K562 (cell line): ENCODE measurements at regions not wholly inside any gene's neighbourhood (a gene's known extent, or its start where the extent isn't known, plus 50 kb on each side); places are given as distances from the start of the nearest gene placed in this dataset.

ENCODE experiments used
- ATAC-seq: fragments of 200-7000 bp; cut with Tn5 transposase; 3 replicates; pipeline ENCODE4 v1.9.1; 2020; ENCODE audit warnings: moderate library complexity
- BruUV-seq: library from RNA; stranded (reverse); fragments of 400-500 nt; replicated peaks from 2 replicates; lab custom pipeline; 2021; lab: Mats Ljungman, UMichigan
- CTCF ChIA-PET: fragments of 300-600 bp; formaldehyde crosslinking; extraction: SDS; loops from one replicate; lab custom pipeline; 2021; ENCODE audit warnings: low intra/inter-chr PET ratio; lab: Yijun Ruan, JAX
- POLR2A ChIA-PET: fragments of 300-600, 350-650 bp; sonication (Branson Sonifier 250); formaldehyde crosslinking; extraction: SDS; loops from one replicate; lab custom pipeline; 2021; ENCODE audit warnings: antibody characterized with exemption, inconsistent platforms; lab: Yijun Ruan, JAX
- DNase-seq, 4 experiments: peaks; one replicate each; pipeline versions ENCODE4 v3.0.0 to v3.0.0-alpha.2; 2011 to 2018; ENCODE audit warnings: low spot score in 3 of 4, mixed read lengths in 3 of 4; ENCODE audit errors: extremely low read depth in 1 of 4
- FAIRE-seq: peaks from 2 replicates; lab custom pipeline; 2011; peaks lifted over from hg19 to GRCh38; lab: Jason Lieb, UNC
- H2AFZ ChIP-seq: 2 replicates; pipeline ENCODE4 v1.6.0; 2011; ENCODE audit warnings: low read depth, low read length, control low read depth, inconsistent platforms
- H3K27ac ChIP-seq: fragments of 200-600 bp; 3 replicates; pipeline ENCODE4 v1.8.0; 2011; ENCODE audit warnings: low read depth, mild to moderate bottlenecking, control low read depth, inconsistent platforms, low read length, moderate library complexity, mixed read lengths; ENCODE audit errors: extremely low read depth
- H3K27me3 ChIP-seq, 2 experiments: fragments of 300-600 bp in 1 of 2; 2 replicates in 1 of 2; 3 replicates in 1 of 2; pipeline versions ENCODE4 v1.6.0 to v1.8.0; 2011; ENCODE audit warnings: inconsistent platforms in 2 of 2, low read length in 2 of 2, mild to moderate bottlenecking in 1 of 2, mixed read lengths in 1 of 2, moderate library complexity in 1 of 2; ENCODE audit not compliant: control insufficient read depth in 2 of 2, insufficient read depth in 2 of 2
- H3K36me3 ChIP-seq: fragments of 300-600 bp; 3 replicates; pipeline ENCODE4 v1.8.0; 2011; ENCODE audit warnings: mild to moderate bottlenecking, low read length, inconsistent platforms; ENCODE audit not compliant: control insufficient read depth, insufficient read depth
- H3K4me1 ChIP-seq, 2 experiments: fragments of 200-600 bp in 1 of 2; replicated peaks in 1 of 2; 2 replicates in 1 of 2; 3 replicates in 1 of 2; pipeline versions ENCODE4 v1.5.1 to v1.8.0; 2011; ENCODE audit warnings: inconsistent platforms in 2 of 2, low read length in 2 of 2, mild to moderate bottlenecking in 1 of 2, mixed read lengths in 1 of 2, moderate library complexity in 1 of 2; ENCODE audit not compliant: control insufficient read depth in 2 of 2, insufficient read depth in 2 of 2
- H3K4me2 ChIP-seq: 2 replicates; pipeline ENCODE4 v1.6.1; 2011; ENCODE audit warnings: low read length, control low read depth, inconsistent platforms, mixed read lengths; ENCODE audit not compliant: insufficient read depth
- H3K4me3 ChIP-seq: fragments of 200-600 bp; sonication (generic), shearing (Covaris generic); 2 replicates; pipeline ENCODE4 v1.5.1; 2016; ENCODE audit warnings: control low read depth, inconsistent platforms
- H3K79me2 ChIP-seq: fragments of 200-600 bp; 3 replicates; pipeline ENCODE4 v1.8.0; 2011; ENCODE audit warnings: low read length, inconsistent platforms; ENCODE audit not compliant: control insufficient read depth, insufficient read depth
- H3K9ac ChIP-seq, 2 experiments: 2 replicates each; pipeline versions ENCODE4 v1.6.0 to v1.6.1; 2011; ENCODE audit warnings: low read depth in 2 of 2, low read length in 2 of 2, control low read depth in 1 of 2, inconsistent platforms in 1 of 2, mild to moderate bottlenecking in 1 of 2, mixed read lengths in 1 of 2; ENCODE audit not compliant: insufficient read depth in 1 of 2
- H3K9me1 ChIP-seq: one replicate; pipeline ENCODE4 v1.6.0; 2011; ENCODE audit warnings: inconsistent platforms, mild to moderate bottlenecking, low read length, moderate library complexity; ENCODE audit not compliant: control insufficient read depth, insufficient read depth
- H3K9me3 ChIP-seq: replicated peaks from 2 replicates; pipeline ENCODE4 v1.5.1; 2011; ENCODE audit warnings: low read depth, low read length, inconsistent platforms; ENCODE audit not compliant: control insufficient read depth, insufficient read depth
- H4K20me1 ChIP-seq: replicated peaks from 2 replicates; pipeline ENCODE4 v1.6.1; 2011; ENCODE audit warnings: low read length, inconsistent platforms, mixed read lengths; ENCODE audit not compliant: control insufficient read depth, insufficient read depth
- CEBPB ChIP-seq: fragments of 450-650 bp; IDR thresholded peaks from 2 replicates; pipeline ENCODE4 v1.6.1; 2016; ENCODE audit warnings: missing genetic modification characterization, missing compliant biosample characterization
- CHD4 ChIP-seq: fragments of 200-600 bp; sonication (generic); IDR thresholded peaks from 3 replicates; pipeline ENCODE4 v1.6.1; 2012; ENCODE audit warnings: low read depth, mild to moderate bottlenecking, mixed read lengths, low read length, inconsistent platforms; ENCODE audit not compliant: insufficient read depth, insufficient replicate concordance, poor library complexity, severe bottlenecking
- GTF2F1 ChIP-seq: IDR thresholded peaks from 2 replicates; pipeline ENCODE4 v1.6.1; 2011; ENCODE audit warnings: low read depth, low read length, improper control_type of control experiment
- JUNB ChIP-seq: fragments of 450-650 bp; formaldehyde crosslinking; conservative IDR thresholded peaks from 2 replicates; pipeline ENCODE4 v1.4.0; 2020; ENCODE audit warnings: mild to moderate bottlenecking
- NCOA6 ChIP-seq: fragments of 450-650 bp; IDR thresholded peaks from 2 replicates; pipeline ENCODE4 v1.6.1; 2017; ENCODE audit warnings: mild to moderate bottlenecking
- ZNF766 ChIP-seq: fragments of 200-800 bp; sonication (Bioruptor generic); conservative IDR thresholded peaks from 2 replicates; pipeline ENCODE4 v1.6.1; 2016; ENCODE audit warnings: missing genetic modification characterization, missing compliant biosample characterization
- WGBS: fragments of 100-300 bp; shearing (Covaris generic); methylation state at CpG from one replicate; pipeline ENCODE4 v1.1.6; 2016; ENCODE audit warnings: low coverage, mixed read lengths; ENCODE audit not compliant: insufficient coverage; ENCODE audit errors: missing lambda C conversion rate; 5-methylcytosine and 5-hydroxymethylcytosine counted together
- in situ Hi-C: fragments of 300-500 bp; cut with MboI; formaldehyde crosslinking; loops from 4 replicates; pipeline ENCODE4 v1.15.0; 2018; ENCODE audit warnings: inconsistent platforms, mixed read lengths
- intact Hi-C: fragments of 100-400 bp; cut with micrococcal nuclease; formaldehyde crosslinking; loops from 2 replicates; pipeline ENCODE4 v1.14.2; 2022
- TF ChIP-seq, protein P1 (sequence below): fragments of 450-650 bp; IDR thresholded peaks from one replicate; pipeline ENCODE4 v1.6.1; 2018; ENCODE audit warnings: mild to moderate bottlenecking, moderate library complexity; ENCODE audit not compliant: partially characterized antibody

DNA sequence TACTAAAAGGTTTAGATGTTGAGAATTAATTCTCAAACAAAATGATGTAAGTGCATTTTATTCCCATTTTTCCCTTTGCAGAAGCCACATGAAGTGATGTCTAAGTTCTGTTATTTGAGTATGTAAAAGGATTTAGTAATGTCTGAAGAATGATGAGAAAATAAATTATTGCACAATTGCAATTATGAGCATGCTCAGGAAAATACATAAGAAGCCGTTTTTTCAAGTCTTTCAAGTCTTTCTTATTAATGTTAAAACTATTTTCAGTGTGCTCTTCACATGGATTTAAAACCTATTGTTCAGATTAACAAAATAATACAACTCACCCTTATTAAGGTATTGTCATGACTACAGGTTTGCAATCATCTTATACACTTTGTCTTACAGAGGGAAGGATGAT, 331.4 kb upstream of the NETO1 start:
- Histone ChIP-seq H3K9ac (no peak overlapping the region), H3K4me1 (no peaks in the 10 kb centered on the region), H3K36me3 (peaks cover 22% of the 10 kb centered on the region; the same call in 2 of the 3 replicates), H3K27me3 (no peaks in the 10 kb centered on the region), H3K9me3 (no peaks in the 10 kb centered on the region), H3K9me1 (no peaks in the 10 kb centered on the region), H4K20me1 (no peaks in the 10 kb centered on the region), H3K4me3 (no peak overlapping the region), H3K27ac (no peak overlapping the region), H2AFZ (no peak overlapping the region), H3K4me2 (no peak overlapping the region), H3K79me2 (peaks cover under 1% of the 10 kb centered on the region; the same call in 1 of the 3 replicates)
- ATAC-seq (no peak), FAIRE-seq (no peak), DNase-seq (no peak)
- intact Hi-C loops (no loop called here), in situ Hi-C loops (no loop called here)
- BruUV-seq, result no TSS peak
- POLR2A ChIA-PET, result no interaction called here
- CTCF ChIA-PET, result no interaction called here
- 86% methylated on average over 1 of the region's 1 CpG for WGBS
- TF ChIP-seq CEBPB (tag) (peak; percentile 25; the same call in 1 of the 2 replicates), ZNF766 (CRISPR knock-in tag) (no peak), JUNB (CRISPR knock-in tag) (no peak)
- TF ChIP-seq, protein P1, sequence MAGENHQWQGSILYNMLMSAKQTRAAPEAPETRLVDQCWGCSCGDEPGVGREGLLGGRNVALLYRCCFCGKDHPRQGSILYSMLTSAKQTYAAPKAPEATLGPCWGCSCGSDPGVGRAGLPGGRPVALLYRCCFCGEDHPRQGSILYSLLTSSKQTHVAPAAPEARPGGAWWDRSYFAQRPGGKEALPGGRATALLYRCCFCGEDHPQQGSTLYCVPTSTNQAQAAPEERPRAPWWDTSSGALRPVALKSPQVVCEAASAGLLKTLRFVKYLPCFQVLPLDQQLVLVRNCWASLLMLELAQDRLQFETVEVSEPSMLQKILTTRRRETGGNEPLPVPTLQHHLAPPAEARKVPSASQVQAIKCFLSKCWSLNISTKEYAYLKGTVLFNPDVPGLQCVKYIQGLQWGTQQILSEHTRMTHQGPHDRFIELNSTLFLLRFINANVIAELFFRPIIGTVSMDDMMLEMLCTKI, result no peak

DNA sequence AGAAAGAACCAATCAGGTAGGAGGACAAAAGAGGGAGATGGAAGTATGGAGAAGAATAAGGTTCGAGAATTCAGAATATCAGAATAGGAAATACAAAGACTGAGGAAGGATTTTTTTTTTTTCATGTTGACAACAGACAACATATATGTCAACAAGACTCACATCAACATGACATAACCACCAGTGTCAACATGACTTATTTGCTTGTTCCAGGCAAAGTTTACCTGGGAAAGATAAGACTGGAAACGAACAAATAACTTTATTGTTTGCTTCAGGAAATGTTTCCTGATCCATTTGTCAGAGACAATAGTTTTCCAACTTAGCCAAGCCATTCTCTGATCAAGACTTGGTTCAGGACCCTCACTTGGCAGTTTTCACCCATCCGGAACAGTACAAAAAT, 321.9 kb upstream of the NETO1 start:
- ChIA-PET POLR2A (no interaction called here), CTCF (interaction anchor here (0.6 kb wide), 1 partner anchor 73 kb away, joined by 3 read pairs; no protein-coding TSS in a partner anchor)
- no peak for ATAC-seq
- Histone ChIP-seq H3K4me3 (no peak overlapping the region), H3K36me3 (no peaks in the 10 kb centered on the region), H3K27ac (no peak overlapping the region), H3K79me2 (no peaks in the 10 kb centered on the region), H3K9ac (no peak overlapping the region), H3K4me1 (no peaks in the 10 kb centered on the region), H3K9me1 (no peaks in the 10 kb centered on the region), H3K9me3 (no peaks in the 10 kb centered on the region), H3K4me2 (no peak overlapping the region), H3K27me3 (no peaks in the 10 kb centered on the region), H4K20me1 (no peaks in the 10 kb centered on the region), H2AFZ (no peak overlapping the region)
- in situ Hi-C loops, result no loop called here
- FAIRE-seq, result no peak
- TF ChIP-seq NCOA6 (no peak), CHD4 (no peak), GTF2F1 (no peak)
- 74% methylated on average over 3 of the region's 3 CpGs for WGBS
- DNase-seq, result no peak
- no TSS peak for BruUV-seq
- intact Hi-C loops, result no loop called here
